ENCODE measurements at regions not wholly inside any gene's neighbourhood (a gene's known extent, or its start where the extent isn't known, plus 50 kb on each side); places are given as distances from the start of the nearest gene placed in this dataset.

- peak; percentile 5 for DNase-seq
Observed at GRCh38 chr18:34595690-34596089, 114.4 kb upstream of the DTNA start.

GRCh38 chr18:34598120-34598635 is 111.9 kb upstream of the DTNA start:
- no peak for DNase-seq

DNA sequence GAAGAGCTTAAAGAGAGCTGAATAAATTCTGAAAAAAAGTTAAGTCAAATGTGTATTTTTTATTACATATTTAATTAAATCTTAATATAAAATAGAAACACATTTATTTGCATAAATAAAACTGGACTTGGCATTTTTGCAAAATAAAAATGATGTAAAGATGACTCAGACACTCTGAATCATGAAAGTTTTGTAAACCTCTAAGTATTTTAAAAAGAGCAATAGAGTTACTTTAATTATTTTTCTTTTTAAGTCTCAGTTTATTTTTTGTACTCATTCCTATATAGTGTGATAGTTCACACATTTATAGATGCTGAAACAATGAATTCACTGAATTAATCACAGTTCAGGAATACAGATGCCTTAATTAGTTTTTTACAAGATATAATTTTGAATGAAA is 109.9 kb upstream of the DTNA start:
- DNase-seq, result no peak

GRCh38 chr18:34600874-34601656 is 109.0 kb upstream of the DTNA start:
- DNase-seq, result no peak

- no peak for DNase-seq
Observed at GRCh38 chr18:34604591-34604990, 105.5 kb upstream of the DTNA start.

- no peak for DNase-seq
Observed at GRCh38 chr18:34606851-34607250, 103.2 kb upstream of the DTNA start.

GRCh38 chr18:34608064-34608463 is 102.0 kb upstream of the DTNA start:
- DNase-seq, result no peak

DNA sequence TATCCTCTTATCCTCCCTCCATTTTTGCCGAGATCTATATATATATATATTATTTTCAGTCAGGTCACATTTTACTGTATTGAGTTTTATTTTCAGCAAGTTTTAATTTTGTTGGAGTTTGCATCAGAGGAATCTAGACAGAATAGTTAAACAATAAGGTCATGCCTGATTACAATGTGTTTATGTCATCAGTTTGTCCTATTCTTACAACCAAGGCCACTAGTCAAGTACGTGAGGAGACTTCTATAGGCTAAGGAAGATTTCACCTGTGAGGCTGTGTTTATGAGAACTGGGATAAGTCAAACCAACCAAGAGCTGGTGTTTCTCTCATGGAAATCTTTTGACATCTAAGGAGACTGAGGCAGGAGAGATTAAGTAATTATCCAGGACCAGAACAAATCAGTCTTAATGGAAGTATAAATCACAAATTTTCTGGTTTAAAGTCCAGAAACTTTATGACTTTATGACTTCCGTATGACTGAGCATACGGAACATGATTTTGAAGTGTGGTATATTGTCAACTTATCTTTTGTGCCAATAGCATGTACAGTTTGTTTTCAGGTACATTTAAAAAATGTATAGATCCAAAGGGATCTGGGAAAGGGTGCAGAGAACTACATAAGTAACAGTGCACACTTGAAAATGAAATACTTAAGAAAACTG is 100.0 kb upstream of the DTNA start:
- no peak for DNase-seq

DNA sequence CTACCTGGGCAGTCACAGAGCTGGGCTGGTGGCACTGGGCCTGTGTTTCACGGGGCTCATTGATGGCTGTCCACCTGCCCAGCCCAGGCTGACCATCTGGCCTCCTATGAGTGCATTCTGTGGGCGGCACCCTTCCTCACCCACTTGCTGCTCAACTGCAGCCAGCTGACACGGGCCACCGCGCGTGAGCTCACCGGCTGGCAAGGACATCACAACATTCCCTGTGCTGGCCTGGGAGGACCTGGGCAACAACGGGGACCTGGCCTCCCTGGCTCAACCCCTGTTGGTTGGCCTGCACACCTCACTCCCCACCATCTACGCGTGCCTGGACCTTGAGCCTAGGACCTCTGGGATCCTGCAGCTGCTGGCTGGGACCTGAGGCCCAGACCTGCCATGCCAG is 98.2 kb upstream of the DTNA start:
- no peak for DNase-seq

DNA sequence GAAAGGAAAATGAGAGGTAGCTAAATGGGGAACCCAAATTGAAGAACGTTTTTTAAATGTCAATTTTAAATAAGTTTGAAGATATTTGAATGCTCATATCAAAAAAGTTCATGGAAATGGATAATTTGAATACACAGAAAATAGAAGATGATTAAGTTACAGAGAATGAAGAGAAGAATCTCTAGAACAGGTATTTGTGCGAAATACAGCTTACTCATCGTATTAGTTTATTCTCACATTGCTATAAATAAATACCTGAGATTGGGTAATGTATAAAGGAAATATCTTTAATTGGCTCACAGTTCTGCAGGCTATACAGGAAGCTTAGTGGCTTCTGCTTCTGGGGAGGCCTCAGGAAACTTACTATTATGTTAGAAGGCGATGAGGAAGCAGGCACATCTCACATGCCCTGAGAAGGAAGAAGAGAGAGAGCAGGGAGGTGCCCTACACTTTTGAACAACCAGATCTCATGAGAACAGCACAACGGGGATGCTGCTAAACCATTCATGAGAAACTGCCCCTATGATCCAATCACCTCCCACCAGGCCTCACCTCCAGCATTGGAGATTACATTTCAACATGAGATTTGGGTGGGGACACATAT is 89.7 kb upstream of the DTNA start:
- no peak for DNase-seq

DNA sequence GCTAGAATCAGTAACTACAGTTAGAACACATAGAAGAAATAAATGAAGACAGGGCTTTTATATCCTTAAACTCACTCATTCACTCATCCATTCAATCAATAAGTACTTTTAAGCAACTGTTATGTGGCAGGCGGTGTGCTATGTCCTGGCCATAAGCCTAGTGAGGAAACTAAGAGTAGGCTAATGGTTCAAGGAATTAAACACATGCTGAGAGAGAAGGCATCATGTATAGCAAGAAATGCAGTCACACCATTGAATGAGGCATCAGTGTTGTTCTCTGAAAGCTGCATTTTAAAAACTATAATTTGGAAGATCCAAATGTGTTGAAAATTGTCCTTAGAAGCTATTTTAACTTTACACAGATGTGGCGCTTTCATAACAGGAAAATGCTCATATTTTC is 86.5 kb upstream of the DTNA start:
- no peak for DNase-seq

- DNase-seq, result no peak
Observed at GRCh38 chr18:34624551-34624950, 85.5 kb upstream of the DTNA start.

DNA sequence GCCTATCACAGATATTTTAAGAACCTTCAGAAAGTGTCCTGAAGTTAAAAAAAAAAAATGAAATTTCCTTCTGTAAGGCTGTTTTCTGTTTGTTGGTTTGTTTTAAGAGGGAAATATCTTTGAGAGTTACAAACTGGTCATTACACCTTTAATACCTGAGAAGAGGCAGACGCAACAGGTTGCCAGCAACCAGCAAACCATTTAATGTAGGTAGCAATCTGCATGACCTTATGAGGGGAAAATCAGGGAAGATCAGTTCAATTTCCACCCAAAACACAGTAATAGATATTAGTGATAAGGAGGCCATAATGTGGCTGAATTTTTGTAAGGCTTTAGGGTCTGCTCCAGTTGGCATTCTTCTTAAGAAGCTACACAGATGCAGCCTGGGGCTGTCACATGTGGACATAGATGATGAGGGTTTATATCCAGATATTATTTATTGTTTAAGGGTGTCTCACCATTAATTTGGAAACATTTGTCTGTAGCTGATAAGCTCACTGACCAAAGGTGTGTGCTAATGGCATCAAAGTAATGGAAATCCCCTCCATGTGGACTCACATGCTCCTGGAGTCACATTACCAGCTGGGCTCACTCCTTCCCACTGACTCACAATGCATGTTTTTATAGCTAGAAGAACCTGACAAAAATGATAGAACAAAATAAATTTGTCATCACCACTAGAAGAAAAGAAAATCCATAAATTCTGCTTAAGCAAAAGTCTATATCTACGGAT is 83.5 kb upstream of the DTNA start:
- DNase-seq, result no peak

DNA sequence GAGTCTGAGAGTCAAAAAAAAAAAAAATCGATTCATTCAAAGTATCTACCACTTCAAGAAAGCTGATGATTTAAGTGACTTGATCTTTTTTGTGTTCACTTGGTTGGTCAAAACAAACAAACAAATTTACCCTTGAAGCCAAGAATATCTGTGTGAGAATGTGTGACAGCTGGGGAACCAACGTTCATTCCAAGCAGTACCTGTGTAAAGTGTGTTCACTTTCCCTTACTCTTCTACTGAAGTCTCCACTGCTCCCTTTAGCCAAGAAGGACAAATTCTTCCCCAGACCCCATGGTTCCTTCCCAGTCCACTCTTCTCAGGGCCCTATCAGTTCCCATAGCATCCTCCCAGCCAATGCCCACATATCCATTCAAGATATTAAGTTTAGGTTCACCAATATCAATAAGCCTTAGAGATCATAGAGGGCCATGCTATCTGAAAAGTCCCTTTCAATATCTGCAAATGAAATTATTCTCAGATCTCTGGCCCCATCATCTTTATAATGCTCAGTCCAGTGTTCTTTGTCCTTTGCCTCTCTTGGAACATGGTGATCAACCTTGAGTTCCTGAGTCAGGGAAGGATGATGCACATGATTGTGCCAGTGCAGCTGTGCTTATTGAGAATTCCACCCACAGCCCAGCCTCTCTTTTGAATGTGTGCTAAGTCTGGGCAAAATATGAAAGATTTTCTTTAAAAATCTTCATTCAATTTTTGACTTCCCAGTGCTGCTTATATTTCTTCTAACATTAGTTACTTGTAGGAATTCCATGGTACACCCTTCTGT is 82.8 kb upstream of the DTNA start:
- no peak for DNase-seq

DNA sequence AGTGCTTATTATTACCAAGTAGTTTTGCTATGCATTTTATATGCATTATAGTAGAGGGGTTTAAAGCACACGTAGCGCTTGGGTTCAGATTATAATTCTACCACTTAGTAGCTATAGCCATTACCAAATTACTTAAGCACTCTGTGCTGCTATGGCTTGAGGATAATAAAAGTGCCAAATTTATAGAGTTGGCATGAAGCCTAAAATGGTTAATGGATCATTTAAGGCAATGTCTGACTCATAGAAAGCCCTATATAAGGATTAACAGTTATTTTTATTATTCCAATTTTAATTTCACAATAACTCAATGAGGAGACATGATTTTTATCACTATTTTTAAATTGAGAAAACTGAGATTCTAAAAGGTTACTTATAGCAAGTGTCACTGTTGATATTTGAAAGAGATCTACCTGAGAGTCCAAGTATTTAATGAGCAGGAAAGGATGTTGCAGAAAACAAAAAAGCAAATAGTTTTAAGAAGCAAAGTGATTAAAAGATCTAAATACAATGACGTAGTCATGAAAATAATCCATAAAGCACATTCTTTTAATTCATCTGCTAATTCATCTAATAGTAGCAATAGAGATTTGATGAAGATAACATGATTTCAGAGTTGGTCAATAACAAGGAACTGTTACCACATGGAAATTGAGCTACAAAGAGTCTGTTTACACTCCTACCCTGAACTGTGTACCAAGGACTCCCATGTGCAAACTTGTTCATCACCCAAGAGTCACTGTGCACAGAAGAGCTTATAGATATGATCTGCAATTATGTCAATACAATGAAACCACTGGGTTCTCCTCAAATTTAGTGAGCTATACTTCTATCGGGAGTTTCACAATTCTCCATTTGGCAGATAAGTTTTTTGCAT is 78.8 kb upstream of the DTNA start:
- DNase-seq, result no peak

GRCh38 chr18:34632321-34632720 is 77.8 kb upstream of the DTNA start:
- DNase-seq, result no peak

DNA sequence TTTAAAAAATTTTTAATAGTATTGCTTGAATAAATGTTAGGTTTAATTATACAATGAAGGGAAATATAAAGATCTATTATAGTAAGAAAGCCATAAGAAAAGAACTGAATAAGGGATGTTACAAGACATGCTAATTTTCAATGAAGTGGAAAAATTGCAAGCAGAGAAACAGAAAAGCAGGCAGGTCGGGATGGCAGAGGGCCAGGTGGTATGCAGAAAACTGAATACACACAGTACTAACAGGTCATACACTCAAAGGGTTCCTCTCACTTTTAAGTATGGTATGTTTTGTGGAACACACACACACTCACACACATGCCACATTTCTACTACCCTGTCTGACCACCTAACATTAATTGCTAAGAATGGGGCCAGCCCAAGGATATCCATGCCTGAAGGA is 76.7 kb upstream of the DTNA start:
- DNase-seq, result no peak

GRCh38 chr18:34637094-34637801 is 72.8 kb upstream of the DTNA start:
- peak; percentile 22 for DNase-seq

- no peak for DNase-seq
Observed at GRCh38 chr18:34639687-34640086, 70.4 kb upstream of the DTNA start.

DNA sequence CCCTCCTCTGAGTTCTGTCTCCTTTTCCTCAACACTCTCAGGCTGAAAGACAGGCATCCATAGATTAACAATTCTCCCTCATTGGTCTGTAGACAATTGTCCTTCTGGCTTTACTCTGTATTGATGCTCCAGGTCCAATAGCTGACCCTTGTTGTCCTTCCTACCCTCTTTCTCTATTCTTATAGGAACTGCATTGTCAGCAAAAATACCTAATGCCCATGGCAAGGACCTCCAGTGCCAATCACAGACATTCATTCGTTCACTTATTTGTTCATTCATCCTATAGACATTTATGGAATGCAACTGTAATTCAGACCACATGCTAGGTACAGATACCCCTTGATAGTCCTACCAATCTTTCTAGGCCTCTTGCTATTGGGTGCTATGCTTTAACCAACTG is 69.8 kb upstream of the DTNA start:
- DNase-seq, result no peak

- DNase-seq, result peak; percentile 28
Observed at GRCh38 chr18:34643989-34644388, 66.1 kb upstream of the DTNA start.

All from NCI-H2171 treated with DMSO at 0.1 percent for 48 hours (cell line).